ENCODE measurements at regions not wholly inside any gene's neighbourhood (a gene's known extent, or its start where the extent isn't known, plus 50 kb on each side); places are given as distances from the start of the nearest gene placed in this dataset.
"Not testable (repeated sequence)": the region's sequence is repeated elsewhere in the genome, so short reads cannot be mapped to it uniquely, and the experiment has no call there.

DNA sequence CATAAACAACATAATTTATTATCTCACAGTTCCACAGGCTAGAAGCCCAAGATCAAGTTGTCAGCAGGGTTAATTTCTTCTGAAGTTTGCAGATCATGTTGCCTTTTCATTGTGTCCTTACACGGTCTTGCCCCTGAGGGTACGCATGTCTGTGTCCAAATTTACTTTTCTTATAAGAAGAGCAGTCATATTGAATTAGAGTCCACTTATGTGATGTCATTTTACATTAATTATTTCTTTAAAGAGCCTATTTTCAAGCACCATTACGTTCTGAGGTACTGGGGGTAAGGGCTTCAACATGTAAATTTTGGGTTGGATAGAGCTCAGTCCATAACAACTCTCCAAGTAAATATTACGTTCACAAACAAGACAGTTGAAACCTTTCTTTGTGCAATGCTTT, 236.6 kb upstream of the OR4E1 start:
- Histone ChIP-seq H3K9me3 (ENCODE audit: low read length) (no peaks in the 10 kb centered on the region), H3K27ac (ENCODE audit: extremely low read length, insufficient read depth, low read length) (no peak overlapping the region), H2AFZ (ENCODE audit: low read length) (no peak overlapping the region), H3K4me1 (ENCODE audit: insufficient read depth, low read length) (peaks cover 1% of the 10 kb centered on the region; the same call in 1 of the 2 replicates), H3K4me3 (replicated peaks in 1 of 3; ENCODE audit: insufficient read depth in 1 of 3, low read depth in 2 of 3, low read length in 3 of 3) (no peak overlapping the region), H3K79me2 (ENCODE audit: insufficient read depth, low read length) (no peaks in the 10 kb centered on the region), H3K27me3 (ENCODE audit: control insufficient read depth in 1 of 2, insufficient read depth in 2 of 2, low read length in 2 of 2) (no peaks in the 10 kb centered on the region), H3K36me3 (replicated peaks in 1 of 2; ENCODE audit: control insufficient read depth in 1 of 2, insufficient read depth in 2 of 2, low read length in 2 of 2) (no peaks in the 10 kb centered on the region), H3K4me2 (ENCODE audit: low read depth, low read length) (no peak overlapping the region), H3K9ac (ENCODE audit: insufficient read depth, low read depth, low read length) (no peak overlapping the region), H4K20me1 (ENCODE audit: insufficient read depth, low read length) (no peaks in the 10 kb centered on the region)
- WGBS (ENCODE audit: low lambda C conversion rate) = 16% methylated on average over 4 of the region's 4 CpGs
- ChIA-PET CTCF (ENCODE audit: low intra/inter-chr PET ratio, low total read pairs) (no interaction called here), POLR2A (no interaction called here)
- no TSS peak for BruUV-seq (replicated peaks)
- in situ Hi-C loops (cut with HindIII; ENCODE audit: extremely low pct_ligation_motif_present, low pct_unique_long_range_greater_than_20kb) (no loop called here), intact Hi-C loops (cut with micrococcal nuclease; ENCODE audit: unreplicated experiment) (no loop called here)
- FAIRE-seq (no peak), DNase-seq (ENCODE audit: low spot score) (no peak), ATAC-seq (no peak)
- TF ChIP-seq ZNF589 (CRISPR knock-in tag; conservative IDR thresholded peaks at IDR 0.05) (no peak), CREB1 (IDR thresholded peaks at IDR 0.05) (peak; percentile 92), CREB1 (CRISPR knock-in tag; IDR thresholded peaks at IDR 0.05) (no peak), CENPX (CRISPR knock-in tag; IDR thresholded peaks at IDR 0.05) (no peak), ATF7 (IDR thresholded peaks at IDR 0.05) (peak; percentile 91), ATF7 (CRISPR knock-in tag; IDR thresholded peaks at IDR 0.05) (no peak), ZNF230 (CRISPR knock-in tag; IDR thresholded peaks at IDR 0.05) (no peak)

DNA sequence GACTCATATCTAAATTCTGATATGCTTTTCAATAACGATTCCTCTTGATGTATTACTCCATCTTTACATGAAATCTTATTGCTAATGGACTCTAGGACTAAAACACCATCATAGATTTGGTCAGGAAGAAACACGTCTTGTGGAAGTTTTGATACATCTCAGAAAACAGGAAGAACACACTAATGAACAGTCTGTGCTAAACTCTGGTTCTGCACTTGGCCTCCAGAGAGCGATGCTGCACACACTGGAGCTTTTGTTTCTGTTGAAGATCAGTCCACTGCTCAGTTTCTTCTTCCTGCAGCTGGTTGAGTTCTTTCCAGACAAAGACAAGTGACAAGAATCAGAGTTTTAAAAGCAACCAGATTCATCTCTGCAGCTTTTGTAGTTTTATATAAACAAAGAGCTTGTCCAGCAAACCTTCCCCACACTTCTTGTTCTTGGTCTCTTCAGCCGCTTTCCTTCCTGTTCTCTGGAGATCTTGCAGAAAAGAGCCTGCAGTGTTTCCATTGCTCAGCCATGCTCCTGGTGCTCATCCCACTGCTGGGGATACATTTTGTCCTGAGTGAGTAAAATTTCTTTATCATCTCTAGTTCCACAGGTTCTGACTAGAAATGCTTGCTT, 229.1 kb upstream of the OR4E1 start:
- TF ChIP-seq ZNF720 (CRISPR knock-in tag; IDR thresholded peaks at IDR 0.05) (no peak), REPIN1 (CRISPR knock-in tag; IDR thresholded peaks at IDR 0.05; ENCODE audit: borderline replicate concordance, low read depth) (no peak), ZBTB43 (CRISPR knock-in tag; conservative IDR thresholded peaks at IDR 0.05) (no peak), TSC22D2 (CRISPR knock-in tag; IDR thresholded peaks at IDR 0.05; ENCODE audit: borderline replicate concordance) (no peak), ZNF841 (CRISPR knock-in tag; IDR thresholded peaks at IDR 0.05; ENCODE audit: borderline replicate concordance) (no peak), RBFOX2 (IDR thresholded peaks at IDR 0.05; ENCODE audit: low read depth, low read length) (no peak)
- DNase-seq (ENCODE audit: low spot score) (no peak), ATAC-seq (peak; percentile 59; the same call in 2 of the 3 replicates), FAIRE-seq (peak; percentile 80)
- intact Hi-C loops (cut with micrococcal nuclease; ENCODE audit: unreplicated experiment) (no loop called here), in situ Hi-C loops (cut with HindIII; ENCODE audit: extremely low pct_ligation_motif_present, low pct_unique_long_range_greater_than_20kb) (no loop called here)
- Histone ChIP-seq H3K4me1 (ENCODE audit: insufficient read depth, low read length) (no peaks in the 10 kb centered on the region), H4K20me1 (ENCODE audit: insufficient read depth, low read length) (no peaks in the 10 kb centered on the region), H3K9ac (ENCODE audit: insufficient read depth, low read depth, low read length) (no peak overlapping the region), H3K27ac (ENCODE audit: extremely low read length, insufficient read depth, low read length) (no peak overlapping the region), H3K4me2 (ENCODE audit: low read depth, low read length) (no peak overlapping the region), H3K4me3 (replicated peaks in 1 of 3; ENCODE audit: insufficient read depth in 1 of 3, low read depth in 2 of 3, low read length in 3 of 3) (no peak overlapping the region), H3K36me3 (replicated peaks in 1 of 2; ENCODE audit: control insufficient read depth in 1 of 2, insufficient read depth in 2 of 2, low read length in 2 of 2) (no peaks in the 10 kb centered on the region), H2AFZ (ENCODE audit: low read length) (no peak overlapping the region), H3K27me3 (ENCODE audit: control insufficient read depth in 1 of 2, insufficient read depth in 2 of 2, low read length in 2 of 2) (no peaks in the 10 kb centered on the region), H3K9me3 (ENCODE audit: low read length) (no peaks in the 10 kb centered on the region), H3K79me2 (ENCODE audit: insufficient read depth, low read length) (no peaks in the 10 kb centered on the region)
- POLR2A ChIA-PET = no interaction called here
- WGBS (ENCODE audit: low lambda C conversion rate) = 14% methylated on average over 4 of the region's 4 CpGs
- CTCF ChIA-PET (ENCODE audit: low intra/inter-chr PET ratio, low total read pairs) = no interaction called here
- BruUV-seq (replicated peaks) = no TSS peak

DNA sequence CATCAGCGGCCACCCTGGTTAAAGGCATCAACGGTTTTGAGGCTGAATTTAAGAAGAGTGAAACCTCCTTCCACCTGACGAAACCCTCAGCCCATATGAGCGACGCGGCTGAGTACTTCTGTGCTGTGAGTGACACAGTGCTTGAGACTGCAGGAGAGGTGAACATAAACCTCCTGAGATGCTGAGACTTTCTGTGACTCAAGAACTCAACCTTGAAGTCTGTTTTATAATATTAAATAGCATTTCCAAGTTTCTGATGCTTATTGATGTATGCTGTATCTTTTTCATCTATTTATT, 221.2 kb upstream of the OR4E1 start:
- H3K27me3 ChIP-seq (ENCODE audit: control insufficient read depth in 1 of 2, insufficient read depth in 2 of 2, low read length in 2 of 2); ATAC-seq; H3K9ac ChIP-seq (ENCODE audit: insufficient read depth, low read depth, low read length); intact Hi-C loops (cut with micrococcal nuclease; ENCODE audit: unreplicated experiment); CTCF ChIA-PET (ENCODE audit: low intra/inter-chr PET ratio, low total read pairs); H3K36me3 ChIP-seq (replicated peaks in 1 of 2; ENCODE audit: control insufficient read depth in 1 of 2, insufficient read depth in 2 of 2, low read length in 2 of 2); H3K79me2 ChIP-seq (ENCODE audit: insufficient read depth, low read length); H2AFZ ChIP-seq (ENCODE audit: low read length); in situ Hi-C loops (cut with HindIII; ENCODE audit: extremely low pct_ligation_motif_present, low pct_unique_long_range_greater_than_20kb); H3K4me1 ChIP-seq (ENCODE audit: insufficient read depth, low read length); H3K4me2 ChIP-seq (ENCODE audit: low read depth, low read length); H3K9me3 ChIP-seq (ENCODE audit: low read length); H3K27ac ChIP-seq (ENCODE audit: extremely low read length, insufficient read depth, low read length); H4K20me1 ChIP-seq (ENCODE audit: insufficient read depth, low read length); BruUV-seq (replicated peaks); POLR2A ChIA-PET; DNase-seq (ENCODE audit: low spot score); H3K4me3 ChIP-seq (replicated peaks in 1 of 3; ENCODE audit: insufficient read depth in 1 of 3, low read depth in 2 of 3, low read length in 3 of 3): not testable (repeated sequence)
- WGBS (ENCODE audit: low lambda C conversion rate) = 55% methylated on average over 6 of the region's 6 CpGs
- peak; percentile 8 for FAIRE-seq

Measured in HepG2 (cell line).